Stimulated activated CD4-positive, alpha-beta T cell treated with anti-CD3 and anti-CD28 coated beads, TNF-alpha, amount 100 ng/mL, for 48 hours (primary cell): ENCODE measurements at regions not wholly inside any gene's neighbourhood (a gene's known extent, or its start where the extent isn't known, plus 50 kb on each side); places are given as distances from the start of the nearest gene placed in this dataset.

Experiments
- DNase-seq, 3 donors: peaks; one replicate each; pipeline ENCODE4 v3.0.0-alpha.2; 2020; ENCODE audit warnings: low read depth in 3 of 3

DNA sequence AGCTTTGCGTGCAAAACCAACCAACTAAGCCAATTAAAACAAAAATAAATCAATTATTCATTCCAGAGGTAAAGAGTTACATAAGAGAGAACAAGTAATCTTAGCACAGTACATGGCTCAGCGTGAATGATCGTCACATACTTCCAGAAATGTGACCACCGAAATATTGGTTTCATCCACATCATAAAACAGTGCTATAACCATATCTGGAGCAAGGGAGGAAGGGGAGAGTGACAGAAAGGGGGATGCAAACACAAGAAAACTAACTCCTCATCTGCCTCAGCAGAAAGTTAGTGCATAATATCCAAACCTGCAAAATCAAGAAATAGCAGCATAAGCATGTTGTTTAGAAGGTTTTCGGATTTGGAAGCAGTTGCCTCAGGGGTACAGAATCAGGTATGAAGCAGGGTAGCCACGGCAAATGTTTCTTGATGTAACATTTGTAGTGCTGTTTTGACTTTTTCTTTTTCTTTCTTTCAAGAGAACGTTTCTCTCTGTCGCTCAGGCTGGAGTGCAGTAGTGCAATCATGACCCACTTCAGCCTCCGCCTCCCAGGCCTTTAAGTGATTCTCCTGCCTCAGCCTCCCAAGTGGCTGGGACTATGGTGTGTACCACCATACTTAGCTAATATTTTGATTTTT lies 93.9 kb upstream of the EGLN3 start:
- no peak for DNase-seq

DNA sequence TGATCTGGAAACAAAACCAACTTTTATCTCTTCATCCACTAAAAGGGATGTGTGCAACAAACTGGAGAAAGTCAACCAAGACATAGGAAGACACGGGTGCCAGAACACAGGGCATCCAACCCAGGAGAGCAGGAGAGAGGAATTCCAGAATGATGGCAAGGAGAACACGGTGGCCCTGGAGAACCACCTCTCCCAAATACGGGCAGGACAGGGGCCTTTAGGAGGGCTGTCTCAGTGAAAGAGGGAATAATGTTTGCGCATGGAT lies 93.4 kb upstream of the EGLN3 start:
- no peak for DNase-seq

DNA sequence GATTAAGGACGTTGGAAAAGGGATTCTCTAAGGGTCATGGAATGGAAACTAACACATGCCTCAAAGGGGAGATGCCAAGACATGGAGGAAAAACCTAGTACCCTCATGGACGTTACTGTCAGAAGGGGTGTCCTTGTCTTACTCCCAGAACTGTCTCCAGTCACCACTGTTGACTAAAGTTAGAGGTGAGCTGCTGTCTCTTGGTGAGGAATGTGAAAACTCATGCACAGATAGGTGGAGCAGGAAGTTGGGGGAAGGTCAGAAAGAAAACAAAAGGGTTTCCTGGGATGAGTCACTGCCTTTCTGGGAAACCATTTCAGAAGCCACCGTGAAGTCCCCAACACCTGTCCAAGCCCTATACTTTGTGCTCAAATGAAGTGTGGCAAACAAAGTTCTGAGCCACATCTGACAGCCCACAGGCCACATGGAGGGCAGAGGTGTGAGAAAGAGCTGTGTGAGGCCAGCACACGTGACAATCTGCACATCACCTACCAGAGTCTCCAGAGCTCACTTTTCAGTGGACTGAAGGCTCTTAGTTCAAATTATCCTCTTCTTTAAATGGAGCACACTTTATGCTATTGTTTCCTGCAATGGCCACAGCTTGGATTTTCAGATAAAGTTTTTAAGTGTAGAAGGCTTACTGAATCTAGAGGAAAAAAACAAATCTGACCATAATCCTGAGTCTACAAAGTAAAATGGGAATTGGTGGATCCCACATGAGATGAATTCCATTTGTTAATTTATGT lies 92.9 kb upstream of the EGLN3 start:
- peak; percentile 50 to 66 (median 58) for DNase-seq

DNA sequence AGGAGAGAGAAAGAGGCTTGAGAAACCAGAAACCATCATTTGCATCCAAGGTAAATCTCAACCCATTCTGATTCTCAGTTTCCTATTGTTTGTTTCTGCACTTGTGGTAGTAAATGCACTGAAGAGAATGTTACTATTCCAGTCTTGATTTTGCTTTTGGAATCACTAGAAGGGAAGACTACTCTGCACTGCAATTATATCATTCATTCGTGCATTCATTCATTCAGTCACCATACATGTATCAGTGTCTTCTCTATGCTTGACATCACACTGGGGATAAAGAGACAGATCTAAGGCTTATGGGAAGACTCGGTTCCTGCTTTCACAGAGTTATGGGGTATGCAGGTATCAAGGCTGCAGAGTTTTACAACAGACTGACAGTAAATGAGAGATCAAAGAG lies 90.3 kb upstream of the EGLN3 start:
- no peak for DNase-seq

DNA sequence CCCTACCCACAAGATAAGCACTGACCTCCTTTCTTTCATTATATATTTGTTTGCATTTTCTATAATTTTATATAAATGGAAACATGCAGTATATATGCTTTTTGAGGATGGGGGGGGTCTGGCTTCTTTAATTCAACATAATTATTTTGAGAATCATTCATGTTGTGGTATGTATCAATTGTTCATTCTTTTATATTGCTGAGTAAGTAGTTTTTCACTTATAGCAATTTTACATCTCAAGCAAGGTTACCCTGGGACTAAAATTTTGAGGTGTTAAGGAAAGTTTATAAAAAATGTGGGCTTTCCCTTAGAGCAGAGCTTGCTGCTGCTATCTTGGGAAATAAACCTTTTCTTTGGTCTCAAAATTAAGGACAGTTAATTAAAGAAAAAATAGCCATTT lies 89.9 kb upstream of the EGLN3 start:
- no peak for DNase-seq

DNA sequence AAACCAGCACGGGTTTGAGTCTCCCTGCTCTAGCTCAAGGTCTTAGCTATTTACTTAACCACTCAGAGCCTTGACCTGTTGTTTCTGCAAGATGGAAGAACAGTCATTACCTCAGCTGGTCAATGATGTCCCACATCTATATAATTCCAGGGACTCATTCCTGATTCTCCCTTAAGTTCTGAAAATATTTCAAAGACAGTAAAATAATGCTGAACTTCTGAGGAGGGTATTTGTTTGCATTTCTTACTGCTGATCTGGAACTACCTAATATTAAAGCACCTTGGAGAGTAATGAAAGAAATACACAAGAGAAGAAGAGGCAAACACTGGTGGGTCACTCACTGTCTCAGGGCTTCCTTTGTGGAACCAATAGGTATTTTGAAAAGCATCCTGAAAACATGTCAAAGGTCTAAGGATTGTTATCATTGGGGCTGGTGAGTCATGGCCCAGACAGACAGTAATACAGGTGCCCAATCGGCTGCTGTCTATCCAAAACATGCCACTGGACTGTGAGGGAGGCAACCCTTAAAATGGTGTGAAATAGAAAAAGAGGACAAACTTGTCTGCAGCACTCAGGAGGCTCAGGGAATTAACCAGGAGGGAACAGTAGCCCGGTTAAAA lies 88.7 kb upstream of the EGLN3 start:
- DNase-seq: no peak

DNA sequence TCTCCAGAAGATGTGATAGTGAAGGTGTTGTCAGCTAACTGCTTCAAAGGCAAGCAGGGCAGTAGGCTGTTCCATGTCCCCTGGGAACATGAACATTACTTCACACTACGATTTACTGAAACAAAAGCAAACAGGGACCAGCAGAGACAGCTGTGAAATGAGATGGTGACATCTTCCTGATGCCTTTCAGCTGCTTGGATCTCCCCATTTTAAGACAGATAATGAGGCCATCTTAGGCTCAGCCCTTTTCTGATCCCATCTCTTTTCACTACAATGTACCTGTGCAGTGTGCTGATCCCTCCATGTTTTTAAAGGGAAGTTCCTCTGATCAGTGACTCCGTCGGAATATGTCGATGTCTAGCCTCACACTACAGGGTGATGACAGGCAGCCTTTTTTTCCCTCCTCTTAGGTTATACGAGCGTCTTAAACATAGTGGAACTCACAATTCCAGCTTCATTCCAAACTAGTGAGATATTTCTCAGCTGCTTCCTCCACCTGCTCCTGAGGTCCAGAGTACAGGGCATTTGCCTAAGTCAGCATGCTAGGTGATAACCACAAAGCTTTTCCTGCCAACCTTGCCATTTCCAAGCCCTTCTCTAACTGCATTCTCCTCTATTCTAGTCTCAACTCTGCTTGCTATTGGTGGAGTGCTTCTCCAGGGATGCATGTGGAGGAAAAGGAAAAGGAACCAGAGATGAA lies 87.6 kb upstream of the EGLN3 start:
- no peak for DNase-seq

DNA sequence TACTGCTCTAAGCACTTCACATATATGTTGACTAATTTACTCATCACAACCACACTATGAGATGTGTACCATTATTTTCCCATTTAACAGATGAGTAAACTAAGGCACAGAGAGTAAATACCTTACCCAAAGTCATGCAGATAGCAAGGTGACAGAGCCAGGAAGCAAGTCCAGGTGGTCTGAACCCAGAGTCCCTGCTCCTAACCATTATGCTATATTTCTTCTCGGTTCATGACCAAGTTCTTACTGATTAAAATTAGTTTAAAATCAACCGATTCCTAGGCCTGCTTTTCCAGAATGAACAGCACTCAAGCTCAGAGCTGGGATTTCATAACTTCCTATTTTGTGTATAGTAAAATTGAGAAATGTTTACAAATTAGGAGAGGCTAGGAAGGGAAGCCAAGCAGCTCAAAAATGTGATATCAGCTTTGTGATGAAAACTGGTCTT lies 85.5 kb upstream of the EGLN3 start:
- DNase-seq: no peak

DNA sequence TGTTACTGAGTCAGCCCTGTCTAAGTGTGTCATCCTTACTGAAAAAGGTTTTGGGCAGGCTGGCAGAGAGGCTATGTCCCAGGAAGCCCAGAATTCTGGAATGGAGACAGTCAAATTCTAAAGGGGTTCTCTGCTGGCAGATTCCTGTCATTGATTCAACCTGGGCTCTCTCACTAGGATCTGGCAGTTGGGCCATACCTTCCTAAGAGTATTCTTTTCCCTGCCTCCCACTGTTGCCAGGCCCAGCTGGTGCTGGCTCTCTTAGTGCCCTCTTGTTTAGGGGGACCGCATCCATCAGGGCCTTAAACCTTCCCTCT lies 85.0 kb upstream of the EGLN3 start:
- DNase-seq: no peak

DNA sequence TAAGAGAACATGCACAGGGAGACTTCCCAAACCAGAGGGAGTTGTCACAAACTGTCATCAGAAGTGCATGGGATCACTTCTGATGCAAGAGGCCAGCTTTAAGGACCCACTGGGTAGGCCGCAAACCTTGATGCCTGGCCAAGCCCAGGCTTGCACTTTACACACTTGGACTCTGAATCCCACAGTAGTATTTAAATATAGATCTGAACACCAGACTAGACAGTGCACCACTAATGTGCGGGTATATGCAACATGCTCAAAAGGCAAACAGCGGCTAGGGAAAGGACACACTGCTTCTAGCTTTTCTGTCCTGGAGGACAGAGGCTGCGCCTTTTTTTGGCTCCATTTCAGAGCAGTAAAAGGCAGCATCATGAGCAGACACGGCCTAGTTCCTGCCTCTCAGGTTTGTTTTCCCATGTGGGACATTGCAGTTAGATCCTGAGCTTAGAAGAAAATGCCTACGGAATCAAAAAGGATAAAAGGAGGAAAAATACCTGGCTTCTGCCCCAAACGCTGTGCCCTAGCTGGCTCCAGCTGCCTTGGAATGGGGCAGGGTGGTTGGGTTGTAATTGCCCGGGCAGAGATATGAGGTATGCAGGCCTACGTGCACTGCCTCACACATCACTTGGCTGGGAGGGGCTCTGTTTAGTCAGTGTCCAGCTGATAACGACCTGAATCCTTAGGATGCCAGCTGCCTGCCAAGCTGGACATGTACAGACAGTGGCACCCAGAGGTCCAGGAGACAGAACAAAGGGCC lies 84.5 kb upstream of the EGLN3 start:
- DNase-seq: no peak

DNA sequence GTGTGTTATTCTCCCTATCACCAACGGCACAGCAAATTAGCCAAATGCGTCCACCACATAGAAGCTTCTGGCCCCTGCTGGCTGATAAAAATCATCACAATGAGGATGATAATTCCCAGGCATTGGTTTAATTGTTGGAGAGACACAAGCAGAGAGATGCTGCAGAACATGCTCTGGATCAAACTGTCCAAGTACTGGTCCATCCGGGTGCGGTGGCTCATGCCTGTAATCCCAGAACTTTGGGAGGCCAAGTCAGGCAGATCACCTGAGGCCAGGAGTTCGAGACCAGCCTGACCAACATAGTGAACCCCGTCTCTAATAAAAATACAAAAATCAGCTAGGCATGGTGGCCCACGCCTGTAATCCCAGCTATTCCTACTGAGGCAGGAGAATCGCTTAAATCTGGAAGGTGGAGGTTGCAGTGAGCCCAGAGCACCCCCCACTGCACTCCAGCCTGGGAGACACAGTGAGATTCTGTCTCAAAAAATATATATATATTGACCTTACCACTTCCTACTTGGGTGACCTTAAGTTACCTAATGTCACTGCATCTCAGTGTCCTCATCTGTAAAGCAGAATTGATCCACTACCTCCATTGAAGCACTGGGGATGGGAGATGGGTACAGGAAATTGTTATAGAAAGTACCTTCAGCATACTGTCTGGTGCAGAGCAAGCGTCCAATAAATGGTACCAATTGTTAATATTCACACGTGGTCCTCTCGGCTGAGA lies 83.7 kb upstream of the EGLN3 start:
- no peak for DNase-seq

DNA sequence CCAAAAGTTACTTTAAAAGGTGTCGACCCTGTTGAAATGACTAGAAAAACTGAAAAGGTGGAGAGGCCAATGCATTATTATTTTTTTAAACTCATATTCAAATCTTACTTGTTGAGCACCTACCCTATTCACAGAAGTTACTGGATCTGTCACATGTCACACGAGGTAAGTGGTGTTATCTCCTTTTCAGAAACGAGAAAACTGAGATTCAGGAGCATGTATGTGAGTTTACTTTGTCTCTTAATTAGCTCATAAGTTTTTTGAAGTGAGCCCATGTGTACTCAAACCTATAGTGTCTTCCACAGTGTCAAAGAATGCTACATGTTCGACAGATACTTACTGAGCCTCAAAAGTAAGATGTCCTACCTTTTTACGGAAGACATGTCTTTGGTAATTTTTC lies 81.8 kb upstream of the EGLN3 start:
- DNase-seq: no peak

DNA sequence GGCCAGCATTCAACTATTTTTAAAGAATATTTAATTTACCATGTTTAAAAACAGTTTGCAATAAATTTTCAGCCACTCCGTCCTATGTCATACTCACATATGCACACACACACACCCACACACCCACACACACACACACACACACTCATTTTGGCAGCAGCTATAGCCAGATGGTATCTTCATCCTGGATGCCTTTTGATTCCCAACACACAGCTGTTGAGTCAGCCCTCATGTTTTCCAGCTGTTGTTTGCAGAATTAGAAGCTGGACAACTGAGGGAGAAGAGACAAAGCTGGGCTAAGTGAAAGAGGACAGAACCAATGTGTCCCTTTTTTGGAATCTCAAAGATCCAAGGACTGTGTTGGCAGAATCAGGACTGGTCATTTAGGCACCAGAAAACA lies 80.0 kb upstream of the EGLN3 start:
- no peak for DNase-seq

DNA sequence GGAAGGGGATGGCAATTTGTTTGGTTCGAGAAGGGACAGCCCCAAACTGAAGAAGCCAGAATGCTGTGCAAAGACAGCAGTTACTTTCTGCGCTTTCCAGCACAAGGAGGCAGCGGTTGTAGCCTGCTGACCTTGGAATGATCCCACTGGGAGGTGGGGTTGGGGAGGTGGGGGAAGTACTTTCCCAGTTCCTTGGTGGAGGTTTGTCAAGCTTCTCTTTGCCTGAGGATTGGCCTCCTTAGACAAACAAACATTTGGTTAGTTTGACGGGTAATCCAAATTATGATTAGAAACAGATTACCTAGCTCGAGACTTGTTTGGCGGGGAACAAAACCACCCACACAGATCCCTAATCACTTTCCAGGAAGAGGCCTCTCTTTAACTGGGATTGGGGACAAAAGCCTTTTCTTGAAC lies 79.1 kb upstream of the EGLN3 start:
- DNase-seq: no peak

DNA sequence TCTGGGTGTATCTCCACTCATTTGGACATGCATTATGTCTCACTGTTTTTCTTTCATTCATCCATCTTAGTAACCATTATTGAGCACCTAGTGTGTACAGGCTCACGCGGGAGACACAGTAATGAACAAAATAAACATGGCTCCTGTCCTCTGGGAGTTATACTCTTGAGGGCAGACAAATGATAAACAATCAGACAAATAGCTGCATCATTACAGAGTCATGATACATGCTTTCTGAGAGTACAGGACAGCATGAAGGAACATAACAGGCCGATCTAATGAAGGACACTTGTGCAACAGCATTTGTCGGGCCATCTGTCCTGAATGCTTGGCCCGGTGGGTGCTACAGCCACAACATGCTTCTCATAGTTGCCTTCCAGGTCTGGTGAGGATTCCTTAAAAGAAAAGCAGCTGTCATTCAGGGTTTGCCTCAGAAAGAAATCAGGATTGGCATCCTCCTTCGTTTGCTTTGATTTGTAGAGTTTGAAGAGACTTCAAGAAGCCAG lies 77.2 kb upstream of the EGLN3 start:
- DNase-seq: no peak

DNA sequence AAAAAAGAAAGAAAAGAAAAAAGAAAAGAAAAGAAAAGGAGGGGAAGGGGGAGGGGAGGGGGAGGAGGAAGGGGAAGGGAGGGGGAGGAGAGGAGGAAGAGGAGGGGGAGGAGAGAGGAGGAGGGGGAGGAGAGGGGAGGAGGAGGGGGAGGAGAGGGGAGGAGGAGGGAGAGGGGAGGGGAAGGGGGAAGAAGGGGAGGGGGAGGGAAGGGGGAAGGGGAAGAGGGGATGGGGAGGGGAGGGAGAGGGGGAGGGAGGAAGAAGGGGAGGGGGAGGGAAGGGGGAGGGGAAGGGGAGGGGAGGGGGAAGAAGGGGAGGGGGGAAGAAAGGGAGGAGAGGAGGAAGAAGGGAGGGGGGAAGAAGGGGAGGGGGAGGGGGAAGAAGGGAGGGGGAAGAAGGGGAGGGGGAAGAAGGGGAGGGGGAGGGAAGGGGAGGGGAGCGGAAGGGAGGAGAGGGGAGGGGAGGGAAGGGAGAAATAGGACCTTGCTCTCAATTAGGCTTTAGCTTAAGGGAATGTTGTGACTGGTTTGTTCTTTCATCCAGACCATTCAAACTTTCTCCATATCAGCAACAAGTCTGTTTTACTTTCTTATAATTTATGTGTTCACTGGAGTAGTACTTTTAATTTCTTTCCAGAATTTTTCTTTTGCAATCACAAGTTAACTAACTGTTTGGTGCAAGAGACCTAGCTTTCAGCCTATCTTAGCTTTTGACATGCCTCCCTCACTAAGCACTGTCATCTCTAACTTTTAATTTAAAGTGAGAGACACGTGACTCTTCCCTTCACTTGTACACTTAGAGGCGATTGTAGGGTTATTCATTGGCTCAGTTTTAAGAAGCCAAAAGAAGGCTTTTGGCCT lies 76.5 kb upstream of the EGLN3 start:
- no peak for DNase-seq

DNA sequence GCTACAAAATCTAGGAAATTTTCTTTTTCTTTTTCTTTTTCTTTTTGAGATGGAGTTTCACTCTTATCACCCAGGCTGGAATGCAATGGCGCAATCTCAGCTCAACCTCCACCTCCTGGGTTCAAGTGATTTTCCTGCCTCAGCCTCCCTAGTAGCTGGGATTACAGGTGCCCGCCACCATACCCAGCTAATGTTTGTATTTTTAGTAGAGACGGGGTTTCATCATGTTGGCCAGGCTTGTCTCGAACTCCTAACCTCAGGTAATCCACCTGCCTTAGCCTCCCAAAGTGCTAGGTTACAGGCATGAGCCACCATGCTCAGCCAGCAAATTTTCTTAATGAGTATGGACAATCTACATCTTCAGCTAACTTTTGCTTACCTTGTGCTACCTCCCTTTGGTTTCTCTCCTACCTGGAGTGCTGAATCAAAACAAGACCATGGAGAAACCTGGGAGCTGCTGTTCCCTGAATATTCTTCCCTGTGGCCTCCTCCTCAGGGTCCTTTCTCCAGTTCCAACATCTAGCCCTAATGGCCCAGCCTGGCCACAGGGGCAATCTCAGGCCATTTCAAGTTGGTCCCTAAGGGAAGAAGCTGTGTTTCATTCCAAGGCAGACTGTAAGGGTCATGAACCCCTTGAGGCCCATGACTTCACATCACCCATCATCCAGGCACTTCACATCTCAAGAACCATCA lies 74.6 kb upstream of the EGLN3 start:
- DNase-seq: no peak

DNA sequence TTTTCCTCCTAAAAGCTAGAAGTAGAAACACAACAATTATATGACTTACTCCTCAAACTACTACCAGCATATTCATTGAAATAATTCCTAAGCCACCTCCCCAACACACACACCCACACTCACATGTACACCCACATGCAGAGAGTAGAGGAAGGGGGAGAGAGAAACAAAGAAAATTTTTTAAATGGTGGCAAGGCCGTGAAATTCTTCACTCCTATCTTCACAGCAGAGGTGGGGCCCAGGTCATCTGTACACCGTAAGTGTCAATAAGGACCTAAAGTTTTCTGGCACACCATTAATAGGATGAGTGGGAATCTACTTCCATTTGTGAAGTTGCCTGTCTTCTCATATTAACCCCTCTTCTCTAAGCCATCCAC lies 73.9 kb upstream of the EGLN3 start:
- DNase-seq: no peak

DNA sequence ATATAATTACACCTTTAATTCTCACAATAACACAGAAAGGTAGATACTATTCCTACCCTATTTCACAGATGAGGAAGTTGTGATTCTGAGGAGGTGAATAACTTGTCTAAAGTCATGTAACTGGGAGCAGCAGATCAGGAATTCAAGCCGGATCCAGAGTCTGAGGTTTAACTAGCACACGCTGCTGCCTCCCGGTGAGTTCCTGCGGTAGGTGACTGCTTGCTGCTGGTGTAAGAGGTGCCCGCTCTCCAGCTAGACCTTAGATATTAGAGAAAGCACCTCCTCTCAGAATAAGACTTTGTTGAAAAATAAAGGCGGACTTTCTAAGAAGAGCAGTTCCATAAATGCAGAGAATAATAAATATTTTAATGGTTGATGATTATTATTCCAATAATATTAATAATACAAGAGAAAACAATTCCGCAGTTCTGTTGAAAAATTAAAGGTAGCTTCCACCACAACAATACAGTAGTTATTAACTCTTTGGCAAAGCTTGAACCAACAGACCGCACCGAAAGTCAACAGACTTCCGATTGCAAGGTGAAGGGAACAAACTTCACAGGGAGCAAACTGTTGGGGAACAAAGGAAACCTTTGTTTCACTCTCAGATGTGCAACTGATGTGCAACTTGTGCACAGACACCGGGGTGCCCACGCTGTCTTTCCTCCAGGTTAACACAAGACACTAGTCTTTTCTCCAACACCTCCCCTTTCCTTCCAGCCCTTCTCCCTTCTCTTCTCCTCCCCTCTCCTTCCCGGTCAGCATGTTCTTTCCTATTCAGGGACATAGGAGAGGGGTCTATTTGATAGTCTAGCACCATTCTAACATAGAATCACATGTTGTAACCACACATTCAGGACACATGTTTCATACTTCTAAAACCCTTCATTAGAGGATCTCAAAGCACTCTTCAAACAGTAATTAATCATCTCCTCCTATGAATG lies 73.2 kb upstream of the EGLN3 start:
- no peak for DNase-seq
